HG03175 (cell line): ENCODE measurements at regions not wholly inside any gene's neighbourhood (a gene's known extent, or its start where the extent isn't known, plus 50 kb on each side); places are given as distances from the start of the nearest gene placed in this dataset.

Source experiments
- ATAC-seq: cut with Tn5 transposase; IDR thresholded peaks from one replicate; pipeline ENCODE4 v1.9.1; 2021; ENCODE audit warnings: mild to moderate bottlenecking, moderate library complexity; ENCODE audit not compliant: unreplicated experiment

- peak; percentile 95 for ATAC-seq
Observed at GRCh38 chr2:8049851-8050571, 631.8 kb upstream of the ID2 start.

- ATAC-seq: no peak
Observed at GRCh38 chr2:8053216-8053615, 628.6 kb upstream of the ID2 start.

- ATAC-seq: no peak
Observed at GRCh38 chr2:8054070-8054469, 627.8 kb upstream of the ID2 start.

GRCh38 chr2:8058652-8059051 is 623.2 kb upstream of the ID2 start:
- peak; percentile 58 for ATAC-seq

GRCh38 chr2:8059255-8059654 is 622.6 kb upstream of the ID2 start:
- ATAC-seq: no peak

GRCh38 chr2:8059794-8060193 is 622.1 kb upstream of the ID2 start:
- no peak for ATAC-seq

- ATAC-seq: no peak
Observed at GRCh38 chr2:8061219-8061618, 620.6 kb upstream of the ID2 start.

GRCh38 chr2:8064603-8065002 is 617.3 kb upstream of the ID2 start:
- ATAC-seq: no peak

GRCh38 chr2:8065191-8065590 is 616.7 kb upstream of the ID2 start:
- ATAC-seq: no peak

GRCh38 chr2:8067784-8068336 is 614.0 kb upstream of the ID2 start:
- ATAC-seq: no peak

- ATAC-seq: no peak
Observed at GRCh38 chr2:8072907-8073306, 608.9 kb upstream of the ID2 start.

GRCh38 chr2:8073916-8074315 is 607.9 kb upstream of the ID2 start:
- ATAC-seq: no peak

- no peak for ATAC-seq
Observed at GRCh38 chr2:8076448-8077342, 605.2 kb upstream of the ID2 start.

- no peak for ATAC-seq
Observed at GRCh38 chr2:8078705-8079104, 603.2 kb upstream of the ID2 start.

GRCh38 chr2:8080063-8080462 is 601.8 kb upstream of the ID2 start:
- ATAC-seq: no peak

- ATAC-seq: no peak
Observed at GRCh38 chr2:8081130-8081529, 600.7 kb upstream of the ID2 start.

GRCh38 chr2:8082840-8083239 is 599.0 kb upstream of the ID2 start:
- ATAC-seq: no peak

GRCh38 chr2:8086357-8086756 is 595.5 kb upstream of the ID2 start:
- ATAC-seq: no peak

GRCh38 chr2:8086796-8087479 is 594.9 kb upstream of the ID2 start:
- no peak for ATAC-seq

- no peak for ATAC-seq
Observed at GRCh38 chr2:8087480-8087840, 594.4 kb upstream of the ID2 start.

- ATAC-seq: no peak
Observed at GRCh38 chr2:8088810-8089209, 593.0 kb upstream of the ID2 start.
